Activated T-helper 1 cell treated with anti-CD3 and anti-CD28 coated beads, Interleukin-12 subunit alpha, Interleukin-12 subunit beta, Interleukin-2, Interleukin-4 antibody, amounts not matched to agents 30 ng/mL and 10 ng/mL and 1 ng/mL, durations not matched to agents 14 hours and 24 hours and 36 hours (primary cell): ENCODE measurements at regions not wholly inside any gene's neighbourhood (a gene's known extent, or its start where the extent isn't known, plus 50 kb on each side); places are given as distances from the start of the nearest gene placed in this dataset.

Experiments used
- DNase-seq: peaks from one replicate; pipeline ENCODE4 v3.0.0; 2021; ENCODE audit warnings: low spot score
- H3K27ac Mint-ChIP-seq: one replicate; pipeline ENCODE4 v1.8.0; 2021; ENCODE audit warnings: mild to moderate bottlenecking, mixed read lengths
- H3K27me3 Mint-ChIP-seq: one replicate; pipeline ENCODE4 v1.8.0; 2022; ENCODE audit warnings: mild to moderate bottlenecking, moderate library complexity, mixed read lengths; ENCODE audit not compliant: insufficient read depth
- H3K36me3 Mint-ChIP-seq: one replicate; pipeline ENCODE4 v1.8.0; 2021; ENCODE audit warnings: low read depth, mixed read lengths
- H3K4me1 Mint-ChIP-seq: one replicate; pipeline ENCODE4 v1.8.0; 2021; ENCODE audit warnings: low read depth, mixed read lengths
- H3K4me3 Mint-ChIP-seq: one replicate; pipeline ENCODE4 v1.8.0; 2021; ENCODE audit warnings: mild to moderate bottlenecking, moderate library complexity, mixed read lengths
- H3K9me3 Mint-ChIP-seq: one replicate; pipeline ENCODE4 v1.8.0; 2021; ENCODE audit warnings: mixed read lengths
- intact Hi-C: fragments of 100-400 bp; cut with micrococcal nuclease; formaldehyde crosslinking; loops from one replicate; pipeline ENCODE4 v1.15.1; 2024

DNA sequence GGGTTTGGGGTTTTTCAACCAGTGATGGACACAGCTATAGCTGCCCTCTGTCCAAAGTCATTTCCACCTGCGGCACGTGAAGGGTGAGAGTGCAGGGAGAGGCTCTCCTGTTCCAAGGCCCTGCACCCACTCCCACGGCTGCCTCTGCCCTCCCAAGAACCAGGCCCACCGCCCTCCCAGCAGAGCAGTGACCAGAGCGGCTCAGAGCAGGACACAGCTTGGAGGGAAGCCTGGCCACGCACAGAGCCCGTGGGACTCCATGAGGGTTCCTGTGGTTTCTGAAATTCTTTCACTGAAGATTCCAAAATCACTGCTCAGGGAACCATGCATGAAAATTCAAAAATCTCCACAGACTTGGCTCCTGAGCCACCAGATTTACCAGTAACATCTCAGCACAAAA, 67.3 kb upstream of the SALL3 start:
- Mint-ChIP-seq H3K36me3 (no peaks in the 10 kb centered on the region), H3K4me1 (no peaks in the 10 kb centered on the region), H3K9me3 (no peaks in the 10 kb centered on the region), H3K4me3 (no peak overlapping the region), H3K27me3 (no peaks in the 10 kb centered on the region), H3K27ac (no peak overlapping the region)
- no peak for DNase-seq
- intact Hi-C loops = no loop called here

DNA sequence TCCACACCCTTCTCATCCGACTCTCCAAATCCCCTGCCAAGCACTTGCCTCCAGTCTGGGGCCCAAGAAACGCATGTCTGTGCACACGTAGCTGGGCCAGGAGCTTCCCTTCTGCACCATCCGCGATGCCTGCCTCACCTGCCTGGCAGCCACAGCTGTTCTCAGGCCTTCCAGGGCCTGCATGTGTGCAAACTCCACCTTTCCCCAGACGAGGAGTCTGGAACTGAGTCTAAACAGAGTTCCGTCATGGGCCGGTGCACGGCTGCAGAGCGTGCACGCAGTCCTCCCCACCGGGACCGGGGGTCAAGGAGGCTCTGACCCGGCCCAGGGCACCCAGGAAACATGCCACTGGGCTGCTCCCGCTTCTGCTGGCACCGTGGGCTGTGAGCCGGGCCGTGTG, 66.8 kb upstream of the SALL3 start:
- H3K4me1 Mint-ChIP-seq = no peaks in the 10 kb centered on the region
- H3K9me3 Mint-ChIP-seq = no peaks in the 10 kb centered on the region
- intact Hi-C loops = no loop called here
- DNase-seq = no peak
- H3K27me3 Mint-ChIP-seq = no peaks in the 10 kb centered on the region
- H3K27ac Mint-ChIP-seq = no peak overlapping the region
- no peak overlapping the region for H3K4me3 Mint-ChIP-seq
- no peaks in the 10 kb centered on the region for H3K36me3 Mint-ChIP-seq

DNA sequence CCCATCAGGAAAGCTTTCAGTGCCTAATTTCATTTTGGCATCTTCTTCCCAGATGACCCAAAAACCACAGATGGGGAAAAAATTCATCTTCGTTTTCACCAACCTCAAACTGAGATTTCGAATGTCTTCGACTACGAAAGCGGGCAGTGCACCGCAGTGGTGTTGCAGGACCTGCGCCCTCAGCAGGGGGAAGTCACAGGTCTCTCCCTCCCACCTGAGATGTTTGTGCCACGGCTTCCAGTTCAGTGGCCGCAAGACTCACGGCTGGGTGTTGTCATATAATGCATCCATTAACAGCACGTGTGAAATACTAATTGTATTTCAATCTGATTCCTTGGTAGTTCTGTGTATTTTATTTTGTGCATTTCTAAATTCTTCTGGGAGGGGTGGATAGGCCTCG, 66.2 kb upstream of the SALL3 start:
- Mint-ChIP-seq H3K27me3 (no peaks in the 10 kb centered on the region), H3K9me3 (no peaks in the 10 kb centered on the region), H3K36me3 (no peaks in the 10 kb centered on the region), H3K27ac (no peak overlapping the region), H3K4me3 (no peak overlapping the region), H3K4me1 (no peaks in the 10 kb centered on the region)
- DNase-seq = no peak
- intact Hi-C loops = no loop called here

DNA sequence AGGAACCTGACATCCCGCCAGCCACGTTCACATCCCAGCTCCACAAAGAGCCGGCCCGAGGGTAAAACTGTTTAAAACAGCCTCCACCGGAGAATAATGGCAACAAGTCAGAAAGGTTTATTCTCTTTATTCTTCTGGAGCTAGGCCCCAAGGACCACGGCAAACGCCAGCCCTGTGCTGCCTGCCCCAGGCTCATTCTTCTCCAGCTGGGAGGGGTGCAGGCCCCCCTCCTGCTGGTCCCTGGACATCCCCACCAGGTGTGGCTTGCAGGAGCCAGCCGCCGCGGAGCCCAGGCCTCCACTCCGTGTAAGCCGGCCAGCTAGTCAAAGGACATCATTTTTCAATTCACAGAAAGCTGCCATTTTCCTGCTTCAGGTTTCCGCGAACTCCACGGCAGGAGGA, 65.8 kb upstream of the SALL3 start:
- DNase-seq = no peak
- Mint-ChIP-seq H3K27ac (no peak overlapping the region), H3K9me3 (no peaks in the 10 kb centered on the region), H3K4me3 (no peak overlapping the region), H3K4me1 (no peaks in the 10 kb centered on the region), H3K27me3 (no peaks in the 10 kb centered on the region), H3K36me3 (no peaks in the 10 kb centered on the region)
- intact Hi-C loops = no loop called here

DNA sequence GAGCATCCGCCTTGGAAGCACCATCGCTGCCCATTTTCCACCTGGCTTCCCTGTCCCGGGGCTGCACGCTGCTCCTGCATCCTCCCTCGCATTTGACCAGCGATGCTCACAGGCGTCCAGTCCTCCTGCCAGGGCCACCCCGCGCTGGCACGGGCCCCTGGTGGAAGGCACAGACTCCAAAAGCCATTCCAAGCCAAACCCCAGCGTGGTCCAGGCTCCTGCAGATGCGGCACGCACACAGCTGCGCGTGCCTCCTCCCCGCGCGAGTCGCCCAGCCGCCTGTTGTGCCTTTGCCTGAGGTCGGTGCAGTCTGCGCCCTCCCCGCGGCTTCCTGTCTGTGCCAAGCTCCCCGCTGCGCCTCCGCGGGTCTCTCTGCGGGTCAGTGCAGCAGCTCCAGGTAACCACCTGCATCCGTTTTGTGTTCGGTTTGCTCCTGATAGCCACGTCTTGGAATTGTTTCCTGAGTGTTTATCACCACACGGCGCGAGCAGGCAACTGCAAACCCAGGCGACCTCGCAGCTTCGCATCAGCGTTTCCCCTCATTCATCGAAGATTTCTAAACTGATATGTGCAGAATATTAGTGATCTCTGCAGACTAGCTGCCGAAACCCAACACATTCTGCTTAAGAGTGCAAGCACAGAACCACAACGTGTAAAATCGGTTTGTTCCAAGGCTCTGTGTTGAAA, 65.2 kb upstream of the SALL3 start:
- Mint-ChIP-seq H3K4me1 (no peaks in the 10 kb centered on the region), H3K4me3 (no peak overlapping the region), H3K27me3 (no peaks in the 10 kb centered on the region), H3K36me3 (no peaks in the 10 kb centered on the region), H3K27ac (no peak overlapping the region), H3K9me3 (no peaks in the 10 kb centered on the region)
- intact Hi-C loops = no loop called here
- no peak for DNase-seq

DNA sequence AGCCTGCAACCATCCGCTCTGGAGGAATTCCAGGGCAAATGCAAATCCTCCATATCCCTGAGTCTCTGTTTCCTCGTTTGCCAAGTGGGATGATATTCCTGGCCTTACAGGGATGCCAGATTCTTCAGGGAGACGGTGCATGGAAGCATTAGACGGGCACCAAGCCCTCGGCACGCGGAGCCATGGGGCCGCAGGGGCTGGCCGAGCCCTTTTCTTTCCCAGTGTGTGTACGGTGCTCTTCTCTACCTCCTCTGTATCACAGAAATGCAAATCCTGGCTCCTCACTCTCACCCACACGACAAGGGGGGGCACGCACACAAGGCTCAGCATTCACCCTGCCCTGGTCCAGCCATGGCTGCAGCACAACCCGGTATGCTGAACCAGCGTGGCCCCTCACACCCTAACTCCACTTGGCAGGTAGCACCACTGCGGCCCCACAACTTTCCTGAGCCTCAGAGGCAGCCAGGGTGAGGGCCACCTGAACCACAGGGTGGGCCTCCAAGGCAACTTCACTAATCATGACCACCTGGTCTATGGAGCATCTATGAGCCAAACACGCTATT, 64.1 kb upstream of the SALL3 start:
- H3K36me3 Mint-ChIP-seq = no peaks in the 10 kb centered on the region
- intact Hi-C loops = no loop called here
- no peak overlapping the region for H3K27ac Mint-ChIP-seq
- no peak overlapping the region for H3K4me3 Mint-ChIP-seq
- no peak for DNase-seq
- H3K9me3 Mint-ChIP-seq = no peaks in the 10 kb centered on the region
- no peaks in the 10 kb centered on the region for H3K27me3 Mint-ChIP-seq
- H3K4me1 Mint-ChIP-seq = no peaks in the 10 kb centered on the region

DNA sequence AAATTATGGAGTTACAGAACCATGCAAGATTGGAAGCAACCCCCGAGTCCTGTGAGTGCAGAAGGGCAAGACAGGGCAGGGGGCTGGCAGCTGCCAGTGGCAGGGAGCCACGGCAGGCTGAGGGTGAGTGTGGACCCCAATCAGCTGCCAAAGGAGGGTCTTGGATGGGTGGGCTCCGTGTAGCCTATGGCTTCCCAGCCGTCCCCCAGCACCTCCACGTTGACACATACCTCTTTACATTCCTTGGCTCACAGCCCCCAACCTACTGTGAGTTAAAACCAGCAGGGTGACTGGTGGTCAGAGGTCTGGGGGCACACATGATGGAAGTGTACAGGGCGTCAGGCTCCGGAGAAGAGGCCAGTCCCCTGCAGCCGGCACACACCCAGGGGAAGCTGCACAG, 60.9 kb upstream of the SALL3 start:
- DNase-seq = no peak
- intact Hi-C loops = no loop called here

DNA sequence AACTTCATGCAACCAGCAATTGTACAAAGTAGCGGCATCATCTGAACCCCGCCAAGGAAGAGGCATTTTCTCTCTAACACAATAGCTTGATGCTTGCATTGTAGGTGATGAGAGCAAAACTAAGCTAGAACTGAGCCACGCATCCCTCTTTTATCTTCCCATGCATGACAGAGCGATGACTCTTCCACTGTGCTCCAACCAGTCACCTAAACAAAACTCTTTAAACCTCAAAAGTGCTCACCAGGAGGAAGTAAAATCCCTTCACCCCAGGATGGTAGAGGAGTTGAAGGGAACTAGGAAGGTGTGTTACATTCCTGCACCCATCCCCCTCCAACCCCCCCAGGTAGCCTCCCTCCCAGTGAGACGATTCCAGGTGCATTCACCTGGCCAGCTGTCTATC, 59.7 kb upstream of the SALL3 start:
- intact Hi-C loops = no loop called here
- DNase-seq = no peak

More for the DNA sequence above, 60.9 kb upstream of the SALL3 start:
- Mint-ChIP-seq H3K27me3 (no peaks in the 10 kb centered on the region), H3K36me3 (no peaks in the 10 kb centered on the region), H3K9me3 (no peaks in the 10 kb centered on the region), H3K4me1 (no peaks in the 10 kb centered on the region), H3K4me3 (no peak overlapping the region), H3K27ac (no peak overlapping the region)

DNA sequence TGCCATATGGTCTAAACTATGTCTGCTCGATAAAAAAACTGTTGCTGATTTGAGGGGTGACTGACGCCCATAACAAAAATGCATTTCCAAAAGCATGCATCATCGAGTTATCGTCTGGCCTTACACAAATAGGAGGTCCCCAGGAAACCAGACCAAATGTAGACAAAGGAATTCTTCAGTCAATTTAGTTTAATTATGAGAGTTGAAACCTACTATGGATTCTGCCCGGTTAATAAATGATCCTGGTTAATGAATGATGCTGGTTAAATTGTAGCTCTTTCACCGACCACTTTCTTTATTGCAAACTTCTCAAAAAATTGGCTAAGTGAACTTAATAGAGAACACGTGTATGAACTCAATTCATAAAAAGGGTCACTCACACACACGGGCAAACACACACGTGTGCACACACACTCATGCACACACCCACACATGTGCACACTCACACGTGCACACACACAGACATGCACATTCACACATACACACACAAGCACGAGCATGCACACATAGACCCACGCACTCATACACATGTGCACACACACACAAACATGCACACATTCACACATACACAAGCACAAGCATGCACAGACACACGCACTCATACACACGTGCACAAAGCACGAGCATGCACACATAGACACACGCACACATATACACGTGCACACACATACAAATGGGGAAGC, 59.0 kb upstream of the SALL3 start:
- H3K4me1 Mint-ChIP-seq = no peaks in the 10 kb centered on the region
- DNase-seq = no peak
- H3K36me3 Mint-ChIP-seq = no peaks in the 10 kb centered on the region
- no peak overlapping the region for H3K4me3 Mint-ChIP-seq
- no peak overlapping the region for H3K27ac Mint-ChIP-seq
- no peaks in the 10 kb centered on the region for H3K9me3 Mint-ChIP-seq
- H3K27me3 Mint-ChIP-seq = no peaks in the 10 kb centered on the region
- intact Hi-C loops = no loop called here

More for the DNA sequence above, 59.7 kb upstream of the SALL3 start:
- no peak overlapping the region for H3K4me3 Mint-ChIP-seq
- H3K9me3 Mint-ChIP-seq = no peaks in the 10 kb centered on the region
- no peaks in the 10 kb centered on the region for H3K27me3 Mint-ChIP-seq
- H3K27ac Mint-ChIP-seq = no peak overlapping the region
- no peaks in the 10 kb centered on the region for H3K36me3 Mint-ChIP-seq
- H3K4me1 Mint-ChIP-seq = no peaks in the 10 kb centered on the region

DNA sequence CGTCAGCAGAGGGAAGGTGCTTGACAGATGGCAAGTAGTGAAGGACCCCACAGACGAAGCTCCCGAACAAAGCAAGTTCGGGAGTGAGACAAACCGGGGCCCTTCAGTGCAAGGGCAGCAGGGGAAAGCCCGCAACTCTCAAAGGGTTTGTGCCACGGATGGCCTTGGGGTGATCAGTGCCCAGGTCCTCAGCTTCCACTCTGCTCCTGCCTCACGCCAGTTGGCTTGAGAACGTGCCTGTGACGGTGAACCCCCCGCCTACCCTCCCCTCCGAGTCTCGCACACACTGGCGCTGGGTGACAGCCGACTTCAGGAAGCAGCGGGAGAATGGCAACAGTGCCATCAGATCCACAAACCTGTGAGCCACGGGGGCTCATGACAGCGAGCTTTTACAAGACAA, 56.8 kb upstream of the SALL3 start:
- H3K27ac Mint-ChIP-seq = no peak overlapping the region

DNA sequence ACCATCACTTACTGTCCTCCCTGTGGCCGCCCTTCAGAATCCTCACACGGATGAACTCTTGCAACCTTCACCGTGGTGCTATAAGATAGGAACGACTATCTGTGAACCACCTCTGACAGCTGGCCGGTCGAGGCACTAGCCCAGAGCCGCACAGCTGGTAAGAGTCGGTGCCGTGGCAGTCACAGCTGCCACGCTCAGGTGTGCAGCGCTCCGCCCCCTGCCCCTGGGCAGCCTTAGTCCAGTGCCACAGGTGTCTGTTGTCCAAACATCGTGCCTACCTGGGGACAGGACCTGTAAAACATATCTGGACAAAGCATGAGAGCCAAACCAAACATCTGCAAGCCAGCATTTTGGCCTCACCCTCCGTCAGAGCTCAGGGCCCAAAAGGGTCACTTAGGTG, 55.3 kb upstream of the SALL3 start:
- DNase-seq = no peak
- no peaks in the 10 kb centered on the region for H3K4me1 Mint-ChIP-seq
- H3K36me3 Mint-ChIP-seq = no peaks in the 10 kb centered on the region
- intact Hi-C loops = no loop called here
- H3K4me3 Mint-ChIP-seq = no peak overlapping the region
- no peaks in the 10 kb centered on the region for H3K27me3 Mint-ChIP-seq
- no peaks in the 10 kb centered on the region for H3K9me3 Mint-ChIP-seq
- H3K27ac Mint-ChIP-seq = no peak overlapping the region

More for the DNA sequence above, 56.8 kb upstream of the SALL3 start:
- H3K4me1 Mint-ChIP-seq = no peaks in the 10 kb centered on the region
- intact Hi-C loops = no loop called here
- no peak overlapping the region for H3K4me3 Mint-ChIP-seq
- H3K36me3 Mint-ChIP-seq = no peaks in the 10 kb centered on the region
- H3K27me3 Mint-ChIP-seq = no peaks in the 10 kb centered on the region
- DNase-seq = no peak
- H3K9me3 Mint-ChIP-seq = no peaks in the 10 kb centered on the region

DNA sequence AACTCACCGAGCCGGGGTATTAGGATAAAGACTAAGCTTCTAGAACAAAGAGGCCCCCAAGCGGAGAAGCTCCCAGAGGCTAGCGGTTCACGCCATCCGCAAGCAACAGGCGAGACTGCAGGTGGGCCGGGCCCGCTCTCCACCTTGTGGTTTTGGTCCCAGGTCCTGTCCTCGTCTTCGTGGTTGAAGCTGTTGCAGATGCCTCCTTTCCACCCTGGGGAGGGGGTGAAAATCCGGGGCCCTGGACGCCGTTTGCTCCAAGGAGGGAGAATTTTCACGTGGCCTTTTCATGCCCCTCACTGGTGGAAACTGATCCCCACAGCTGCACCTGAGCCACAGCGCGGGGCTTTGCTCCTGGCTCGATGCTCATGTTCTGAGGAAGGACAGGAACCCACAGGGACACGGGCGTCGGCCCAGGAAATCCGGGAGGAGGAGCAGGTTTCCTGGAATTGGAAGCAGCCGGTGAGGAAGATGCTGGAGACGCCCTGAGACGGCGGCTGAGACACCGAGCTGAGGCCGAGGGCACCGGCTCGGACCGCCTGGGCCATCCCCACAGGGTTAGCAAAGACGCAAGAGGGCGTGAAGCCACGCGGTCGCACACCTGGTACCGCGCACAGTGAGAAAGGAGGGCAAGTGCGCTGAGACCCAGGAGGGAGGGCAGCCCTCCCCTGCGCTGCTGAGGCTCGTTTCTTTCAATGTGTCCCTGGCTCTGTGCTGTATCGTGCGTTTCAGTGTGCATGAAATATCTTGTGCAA, 54.7 kb upstream of the SALL3 start:
- Mint-ChIP-seq H3K4me3 (no peak overlapping the region), H3K9me3 (no peaks in the 10 kb centered on the region), H3K27me3 (no peaks in the 10 kb centered on the region), H3K36me3 (no peaks in the 10 kb centered on the region), H3K27ac (no peak overlapping the region), H3K4me1 (no peaks in the 10 kb centered on the region)
- intact Hi-C loops = no loop called here
- no peak for DNase-seq

DNA sequence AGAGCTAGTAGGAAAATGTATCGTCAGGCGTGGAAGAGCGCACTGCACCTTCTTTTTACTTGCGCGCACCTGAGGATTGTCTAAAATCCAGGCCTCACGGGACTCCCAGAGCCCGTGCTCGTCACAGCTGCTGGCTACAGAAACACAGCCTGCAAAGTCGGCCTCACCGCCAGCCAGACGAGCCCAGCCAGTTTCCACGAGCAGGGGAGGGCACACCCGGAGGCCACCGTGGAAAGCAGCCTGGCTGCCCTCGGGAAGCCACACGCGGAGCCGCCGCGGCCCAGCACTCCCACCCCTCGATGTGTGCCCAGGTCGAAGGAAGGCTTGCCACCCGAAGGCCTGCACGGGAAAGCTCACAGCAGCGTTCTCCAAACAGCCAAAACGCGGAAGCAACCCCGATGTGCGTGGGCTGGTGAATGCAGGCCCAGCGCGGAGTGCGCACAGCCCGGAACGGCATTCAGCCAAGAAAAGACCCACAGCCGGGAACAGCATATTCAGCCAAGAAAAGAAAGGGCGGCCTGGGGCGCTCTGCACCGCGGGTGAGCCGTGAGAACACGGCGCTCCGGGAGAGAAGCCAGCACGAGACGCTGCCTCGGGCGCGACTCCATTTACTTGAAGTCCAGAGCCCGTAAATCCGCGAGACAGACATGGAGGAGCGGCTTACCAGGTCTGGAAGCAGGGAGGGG, 53.9 kb upstream of the SALL3 start:
- H3K4me3 Mint-ChIP-seq = no peak overlapping the region
- no peaks in the 10 kb centered on the region for H3K27me3 Mint-ChIP-seq
- no peaks in the 10 kb centered on the region for H3K36me3 Mint-ChIP-seq
- no peak overlapping the region for H3K27ac Mint-ChIP-seq
- intact Hi-C loops = no loop called here
- DNase-seq = no peak
- H3K4me1 Mint-ChIP-seq = no peaks in the 10 kb centered on the region
- H3K9me3 Mint-ChIP-seq = no peaks in the 10 kb centered on the region
